IMR-90 (cell line): ENCODE measurements at regions not wholly inside any gene's neighbourhood (a gene's known extent, or its start where the extent isn't known, plus 50 kb on each side); places are given as distances from the start of the nearest gene placed in this dataset.
A peak's percentile ranks its signal among the peaks of the same experiment; 100 is the strongest.

ENCODE experiments used
- ATAC-seq: fragments of 200-7000 bp; cut with Tn5 transposase; 2 replicates; pipeline ENCODE4 v1.9.1; 2020; ENCODE audit warnings: low read depth, mild to moderate bottlenecking, moderate library complexity
- BruUV-seq: library from RNA; stranded (reverse); fragments of 400-500 nt; replicated peaks from 2 replicates; lab custom pipeline; 2021; lab: Mats Ljungman, UMichigan
- CTCF ChIA-PET: fragments of 300-600 bp; formaldehyde crosslinking; extraction: SDS; loops from one replicate; lab custom pipeline; 2021; ENCODE audit warnings: antibody characterized with exemption; lab: Yijun Ruan, JAX
- POLR2A ChIA-PET: fragments of 300-600 bp; sonication (Branson Sonifier 250); formaldehyde crosslinking; loops from one replicate; lab custom pipeline; 2022; ENCODE audit warnings: antibody characterized with exemption; ENCODE audit not compliant: unreplicated experiment; lab: Charles Lee
- DNase-seq: peaks from one replicate; pipeline ENCODE4 v3.0.0; 2013
- H2AFZ ChIP-seq: replicated peaks from 2 replicates; pipeline ENCODE3; 2013; ENCODE audit warnings: low read length, mild to moderate bottlenecking; ENCODE audit not compliant: poor library complexity
- H2AK5ac ChIP-seq: 2 replicates; pipeline ENCODE4 v1.6.1; 2013; ENCODE audit warnings: low read depth, low read length, inconsistent platforms
- H2AK9ac ChIP-seq: replicated peaks from 2 replicates; pipeline ENCODE3; 2013; ENCODE audit warnings: mild to moderate bottlenecking, low read depth, low read length, moderate library complexity; ENCODE audit not compliant: poor library complexity
- H2BK120ac ChIP-seq: 2 replicates; pipeline ENCODE4 v1.6.1; 2013; ENCODE audit warnings: low read depth, low read length, inconsistent platforms
- H2BK15ac ChIP-seq: 3 replicates; pipeline ENCODE4 v1.6.1; 2013; ENCODE audit warnings: low read depth, low read length, inconsistent platforms
- H2BK20ac ChIP-seq: 2 replicates; pipeline ENCODE4 v1.6.1; 2013; ENCODE audit warnings: low read depth, mild to moderate bottlenecking, inconsistent platforms, low read length, moderate library complexity
- H2BK5ac ChIP-seq: 2 replicates; pipeline ENCODE4 v1.6.1; 2013; ENCODE audit warnings: mild to moderate bottlenecking, low read depth, low read length, inconsistent platforms; ENCODE audit not compliant: poor library complexity, severe bottlenecking
- H3K14ac ChIP-seq: replicated peaks from 2 replicates; pipeline ENCODE4 v1.6.1; 2013; ENCODE audit warnings: low read depth, low read length, inconsistent platforms
- H3K18ac ChIP-seq: 2 replicates; pipeline ENCODE4 v1.6.1; 2013; ENCODE audit warnings: low read depth, low read length, control low read depth
- H3K23ac ChIP-seq: 2 replicates; pipeline ENCODE4 v1.6.1; 2013; ENCODE audit warnings: low read depth, low read length, inconsistent platforms
- H3K27ac ChIP-seq: 2 replicates; pipeline ENCODE4 v1.5.1; 2013; ENCODE audit warnings: mild to moderate bottlenecking, control low read depth, low read length; ENCODE audit not compliant: insufficient read depth
- H3K27me3 ChIP-seq: 2 replicates; pipeline ENCODE4 v1.6.1; 2013; ENCODE audit warnings: low read length; ENCODE audit not compliant: control insufficient read depth, insufficient read depth
- H3K36me3 ChIP-seq: 2 replicates; pipeline ENCODE4 v1.6.1; 2013; ENCODE audit warnings: low read length, mixed read lengths; ENCODE audit not compliant: control insufficient read depth, insufficient read depth
- H3K4ac ChIP-seq: 2 replicates; pipeline ENCODE4 v1.6.1; 2013; ENCODE audit warnings: low read depth, low read length, inconsistent platforms
- H3K4me1 ChIP-seq: 2 replicates; pipeline ENCODE4 v1.6.1; 2013; ENCODE audit warnings: low read length, mixed read lengths; ENCODE audit not compliant: control insufficient read depth, insufficient read depth
- H3K4me2 ChIP-seq: 2 replicates; pipeline ENCODE4 v1.6.1; 2013; ENCODE audit warnings: low read depth, mild to moderate bottlenecking, control low read depth, low read length, moderate library complexity
- H3K4me3 ChIP-seq: 2 replicates; pipeline ENCODE4 v1.5.1; 2013; ENCODE audit warnings: low read depth, mild to moderate bottlenecking, control low read depth, low read length, moderate library complexity; ENCODE audit not compliant: insufficient read depth
- H3K56ac ChIP-seq: 2 replicates; pipeline ENCODE4 v1.6.1; 2013; ENCODE audit warnings: low read length, inconsistent platforms; ENCODE audit not compliant: insufficient read depth; ENCODE audit errors: extremely low read depth
- H3K79me1 ChIP-seq, 2 experiments: 2 replicates each; pipeline ENCODE4 v1.6.1; 2013; ENCODE audit warnings: low read length in 2 of 2, inconsistent platforms in 1 of 2, low read depth in 1 of 2
- H3K9ac ChIP-seq: 2 replicates; pipeline ENCODE4 v1.6.1; 2013; ENCODE audit warnings: low read depth, low read length, control low read depth
- H3K9me1 ChIP-seq: 2 replicates; pipeline ENCODE4 v1.6.1; 2013; ENCODE audit warnings: low read length, inconsistent platforms; ENCODE audit not compliant: insufficient read depth
- H3K9me3 ChIP-seq: 2 replicates; pipeline ENCODE4 v1.6.1; 2013; ENCODE audit warnings: low read length; ENCODE audit not compliant: control insufficient read depth, insufficient read depth
- H4K20me1 ChIP-seq: 2 replicates; pipeline ENCODE4 v1.6.1; 2013; ENCODE audit warnings: low read length, inconsistent platforms; ENCODE audit not compliant: insufficient read depth
- H4K5ac ChIP-seq: 2 replicates; pipeline ENCODE4 v1.6.1; 2013; ENCODE audit warnings: mild to moderate bottlenecking, low read depth, low read length, control low read depth
- H4K8ac ChIP-seq, 2 experiments: 2 replicates each; pipeline ENCODE4 v1.6.1; 2013; ENCODE audit warnings: low read depth in 2 of 2, low read length in 2 of 2, control low read depth in 1 of 2, inconsistent platforms in 1 of 2
- H4K91ac ChIP-seq: 2 replicates; pipeline ENCODE4 v1.6.1; 2013; ENCODE audit warnings: low read depth, low read length, inconsistent platforms; ENCODE audit not compliant: insufficient read depth
- BHLHE40 ChIP-seq: fragments of 150-350 bp; IDR thresholded peaks from 2 replicates; pipeline ENCODE4 v1.6.1; 2016; ENCODE audit warnings: mild to moderate bottlenecking, low read depth, low read length
- CHD1 ChIP-seq: IDR thresholded peaks from 2 replicates; pipeline ENCODE4 v1.6.1; 2012; ENCODE audit warnings: low read depth, low read length, improper control_type of control experiment
- FOS ChIP-seq: fragments of 150-350 bp; IDR thresholded peaks from 2 replicates; pipeline ENCODE4 v1.6.1; 2016; ENCODE audit warnings: low read depth, low read length
- MAZ ChIP-seq: IDR thresholded peaks from 2 replicates; pipeline ENCODE4 v1.6.1; 2012; ENCODE audit warnings: low read depth, mild to moderate bottlenecking, low read length, improper control_type of control experiment, moderate library complexity, borderline replicate concordance
- MXI1 ChIP-seq: IDR thresholded peaks from 2 replicates; pipeline ENCODE4 v1.6.1; 2012; ENCODE audit warnings: low read depth, mild to moderate bottlenecking, low read length, moderate library complexity, borderline replicate concordance
- RAD21 ChIP-seq: IDR thresholded peaks from 2 replicates; pipeline ENCODE4 v1.6.1; 2012; ENCODE audit warnings: low read length, improper control_type of control experiment
- WGBS, 2 experiments: methylation state at CpG; one replicate each; pipeline versions ENCODE4 v1.1.5 to v1.1.7; 2013; ENCODE audit warnings: missing lambda C conversion rate in 2 of 2; ENCODE audit not compliant: insufficient read length in 1 of 2; ENCODE audit errors: extremely low coverage in 2 of 2; 5-methylcytosine and 5-hydroxymethylcytosine counted together
- dilution Hi-C: fragments of 300-500 bp; cut with HindIII; formaldehyde crosslinking; loops from one replicate; pipeline ENCODE4 v1.14.3; 2018; ENCODE audit warnings: low sequenced_read_pairs; ENCODE audit not compliant: unreplicated experiment
- in situ Hi-C: fragments of 300-500 bp; cut with MboI; formaldehyde crosslinking; loops from 3 replicates; pipeline ENCODE4 v1.14.3; 2019; ENCODE audit warnings: low sequenced_read_pairs, inconsistent platforms, mixed read lengths
- intact Hi-C: fragments of 100-400 bp; cut with micrococcal nuclease; formaldehyde crosslinking; loops from 2 replicates; pipeline ENCODE4 v1.10.0; 2022

- Histone ChIP-seq H3K4me3 (no peak overlapping the region), H3K23ac (no peak overlapping the region), H3K9me3 (no peaks in the 10 kb centered on the region), H3K4me1 (peaks cover 6% of the 10 kb centered on the region), H2BK5ac (no peak overlapping the region), H3K9ac (no peak overlapping the region), H3K79me1 (peaks cover 0 to 13% of the 10 kb centered on the region in 2 experiments; a peak in 2 of 4 replicates), H3K4me2 (no peak overlapping the region), H4K91ac (0 out of 2 replicates have a peak overlapping the region, but pooled peaks have one; percentile 21), H3K14ac (0 out of 2 replicates have a peak overlapping the region, but pooled peaks have one; percentile 57), H2AFZ (no peak overlapping the region), H2BK120ac (peak overlapping the region; percentile 50; the same call in 1 of the 2 replicates), H3K27ac (no peak overlapping the region; the same call in 1 of the 2 replicates), H2AK5ac (peak overlapping the region; percentile 75), H3K56ac (no peak overlapping the region), H3K18ac (no peak overlapping the region), H3K36me3 (no peaks in the 10 kb centered on the region), H4K5ac (no peak overlapping the region), H2BK15ac (no peak overlapping the region), H3K27me3 (peaks cover 5% of the 10 kb centered on the region; the same call in 1 of the 2 replicates), H3K9me1 (peaks cover 20% of the 10 kb centered on the region), H2AK9ac (no peak overlapping the region), H2BK20ac (no peak overlapping the region), H3K4ac (peak overlapping the region; percentile 62), H4K8ac (no peak overlapping the region; a peak in 1 of 4 replicates), H4K20me1 (peaks cover 3% of the 10 kb centered on the region; the same call in 1 of the 2 replicates)
- BruUV-seq = no TSS peak
- no peak for ATAC-seq
- ChIA-PET POLR2A (no interaction called here), CTCF (interaction anchor here (1.5 kb wide), 1 partner anchor 107 kb away, joined by 3 read pairs; no protein-coding TSS in a partner anchor)
- TF ChIP-seq RAD21 (no peak), CHD1 (no peak), FOS (no peak), MXI1 (no peak), BHLHE40 (no peak), MAZ (no peak)
- DNase-seq = no peak
- dilution Hi-C loops = no loop called here
- in situ Hi-C loops = no loop called here
- intact Hi-C loops = no loop called here
- WGBS, 2 experiments = 100% methylated on average over 3 of the region's 13 CpGs; no CpG with 5 or more reads in 1 of the 2 experiments
Measured at GRCh38 chr16:86955136-86955855, 361.9 kb downstream of the C16orf95 start.
